Uterus (tissue), 3 donors: ENCODE measurements at regions not wholly inside any gene's neighbourhood (a gene's known extent, or its start where the extent isn't known, plus 50 kb on each side); places are given as distances from the start of the nearest gene placed in this dataset.

Experiments used
- DNase-seq, 2 donors: peaks; one replicate each; pipeline ENCODE4 v3.0.0-alpha.2; 2019 to 2020
- H3K27ac ChIP-seq, 2 donors: fragments of 200-600 bp; sonication (generic); 1 replicate in 1 of 2; 2 replicates in 1 of 2; pipeline ENCODE4 v1.5.1; 2016 to 2018
- H3K27me3 ChIP-seq, 2 donors: fragments of 200-600 bp; sonication (generic); one replicate each; pipeline ENCODE4 v1.5.1; 2018 to 2019; ENCODE audit warnings: control low read depth in 1 of 2
- H3K36me3 ChIP-seq, 2 donors: fragments of 200-600 bp; sonication (generic); one replicate each; pipeline ENCODE4 v1.5.1; 2019; ENCODE audit warnings: control low read depth in 1 of 2
- H3K4me1 ChIP-seq, 2 donors: fragments of 200-600 bp; sonication (generic); one replicate each; pipeline ENCODE4 v1.5.1; 2018 to 2019; ENCODE audit warnings: control low read depth in 1 of 2
- H3K4me3 ChIP-seq, 2 donors: fragments of 200-600 bp; sonication (generic); 1 replicate in 1 of 2; 2 replicates in 1 of 2; pipeline ENCODE4 v1.5.1; 2018 to 2019; ENCODE audit warnings: mild to moderate bottlenecking in 1 of 2
- H3K9me3 ChIP-seq, 2 donors: fragments of 200-600 bp; sonication (generic); one replicate each; pipeline ENCODE4 v1.5.1; 2019; ENCODE audit warnings: control low read depth in 1 of 2
- POLR2A ChIP-seq, 2 donors: fragments of 450-650 bp; IDR thresholded peaks; one replicate each; pipeline ENCODE4 v1.6.1; 2016; ENCODE audit warnings: antibody characterized with exemption in 2 of 2, mild to moderate bottlenecking in 1 of 2, moderate library complexity in 1 of 2
- intact Hi-C: fragments of 100-400 bp; cut with DNase I; formaldehyde crosslinking; loops from one replicate; pipeline ENCODE4 v1.15.1; 2023; ENCODE audit warnings: low total_unique reads
- TF ChIP-seq, protein P1 (sequence below), 4 experiments: fragments of 200-600 bp in 2 of 4; fragments of 450-650 bp in 2 of 4; sonication (generic) in 2 of 4; IDR thresholded peaks; one replicate each; pipeline ENCODE4 v1.5.1; 2016 to 2019; ENCODE audit warnings: antibody characterized with exemption in 4 of 4, mild to moderate bottlenecking in 2 of 4, moderate library complexity in 1 of 4
- donor health status: DM: yes; HTN: yes; CAD: no.

DNA sequence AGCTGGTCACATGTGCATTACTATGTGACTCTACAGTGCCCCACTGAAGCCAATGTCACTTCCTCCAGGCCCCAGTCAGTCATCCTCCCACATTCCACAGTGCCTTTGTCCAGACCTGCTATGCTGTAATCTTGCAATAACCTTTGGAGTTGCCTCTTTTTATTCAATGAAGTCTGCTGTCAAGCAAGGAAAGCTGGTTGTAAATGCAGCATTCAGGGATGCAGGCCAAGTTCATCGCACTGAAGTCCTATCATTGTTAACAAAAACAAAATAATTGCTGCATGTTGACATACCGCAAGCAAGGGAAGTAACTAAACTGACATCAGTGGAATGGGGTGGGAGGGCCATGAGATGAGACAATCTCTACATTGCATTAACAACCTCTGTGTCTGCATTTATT lies 131.2 kb upstream of the CDYL start:
- DNase-seq, result no peak

DNA sequence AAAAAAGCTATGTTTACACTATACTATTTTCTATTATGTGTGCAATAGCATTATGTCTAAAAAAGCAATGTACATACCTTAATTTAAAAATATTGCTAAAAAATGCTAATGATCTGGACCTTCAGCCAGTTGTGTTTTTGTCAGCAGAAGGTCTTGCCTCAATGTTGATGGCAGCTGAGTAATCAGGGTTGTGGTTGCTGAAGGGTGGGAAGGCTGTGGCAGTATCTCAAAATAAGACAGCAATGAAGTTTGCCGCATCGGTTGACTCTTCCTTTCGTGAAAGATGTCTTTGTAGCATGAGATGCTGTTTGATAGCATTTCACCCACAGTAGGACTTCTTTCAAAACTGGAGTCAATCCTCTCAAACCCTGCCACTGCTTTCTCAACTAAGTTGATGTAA lies 134.7 kb upstream of the CDYL start:
- no peaks in the 10 kb centered on the region for H3K9me3 ChIP-seq
- H3K27ac ChIP-seq, result no peak overlapping the region
- H3K27me3 ChIP-seq, result no peaks in the 10 kb centered on the region
- H3K36me3 ChIP-seq, result no peaks in the 10 kb centered on the region
- TF ChIP-seq, protein P1, sequence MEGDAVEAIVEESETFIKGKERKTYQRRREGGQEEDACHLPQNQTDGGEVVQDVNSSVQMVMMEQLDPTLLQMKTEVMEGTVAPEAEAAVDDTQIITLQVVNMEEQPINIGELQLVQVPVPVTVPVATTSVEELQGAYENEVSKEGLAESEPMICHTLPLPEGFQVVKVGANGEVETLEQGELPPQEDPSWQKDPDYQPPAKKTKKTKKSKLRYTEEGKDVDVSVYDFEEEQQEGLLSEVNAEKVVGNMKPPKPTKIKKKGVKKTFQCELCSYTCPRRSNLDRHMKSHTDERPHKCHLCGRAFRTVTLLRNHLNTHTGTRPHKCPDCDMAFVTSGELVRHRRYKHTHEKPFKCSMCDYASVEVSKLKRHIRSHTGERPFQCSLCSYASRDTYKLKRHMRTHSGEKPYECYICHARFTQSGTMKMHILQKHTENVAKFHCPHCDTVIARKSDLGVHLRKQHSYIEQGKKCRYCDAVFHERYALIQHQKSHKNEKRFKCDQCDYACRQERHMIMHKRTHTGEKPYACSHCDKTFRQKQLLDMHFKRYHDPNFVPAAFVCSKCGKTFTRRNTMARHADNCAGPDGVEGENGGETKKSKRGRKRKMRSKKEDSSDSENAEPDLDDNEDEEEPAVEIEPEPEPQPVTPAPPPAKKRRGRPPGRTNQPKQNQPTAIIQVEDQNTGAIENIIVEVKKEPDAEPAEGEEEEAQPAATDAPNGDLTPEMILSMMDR (IDR thresholded peaks at IDR 0.05), result no peak
- no peak for TF ChIP-seq POLR2A (IDR thresholded peaks at IDR 0.05)
- no peak overlapping the region for H3K4me3 ChIP-seq
- H3K4me1 ChIP-seq, result no peaks in the 10 kb centered on the region
- intact Hi-C loops, result no loop called here
- DNase-seq, result no peak

More for the DNA sequence above, 131.2 kb upstream of the CDYL start:
- Histone ChIP-seq H3K4me3 (no peak overlapping the region), H3K36me3 (no peaks in the 10 kb centered on the region), H3K4me1 (no peaks in the 10 kb centered on the region), H3K9me3 (no peaks in the 10 kb centered on the region), H3K27ac (no peak overlapping the region), H3K27me3 (no peaks in the 10 kb centered on the region)
- TF ChIP-seq POLR2A (IDR thresholded peaks at IDR 0.05), result no peak
- TF ChIP-seq, protein P1 (IDR thresholded peaks at IDR 0.05), result no peak
- intact Hi-C loops, result no loop called here

GRCh38 chr6:4640139-4640538 lies 136.1 kb upstream of the CDYL start:
- Histone ChIP-seq H3K27ac (no peak overlapping the region), H3K4me1 (no peaks in the 10 kb centered on the region), H3K27me3 (no peaks in the 10 kb centered on the region), H3K4me3 (no peak overlapping the region), H3K36me3 (no peaks in the 10 kb centered on the region), H3K9me3 (no peaks in the 10 kb centered on the region)
- DNase-seq, result no peak
- intact Hi-C loops, result no loop called here
- TF ChIP-seq, protein P1 (IDR thresholded peaks at IDR 0.05), result no peak
- TF ChIP-seq POLR2A (IDR thresholded peaks at IDR 0.05), result no peak

GRCh38 chr6:4638641-4639040 lies 137.6 kb upstream of the CDYL start:
- H3K36me3 ChIP-seq, result no peaks in the 10 kb centered on the region
- intact Hi-C loops, result no loop called here
- no peak for TF ChIP-seq POLR2A (IDR thresholded peaks at IDR 0.05)
- TF ChIP-seq, protein P1 (IDR thresholded peaks at IDR 0.05), result no peak
- no peak overlapping the region for H3K27ac ChIP-seq
- H3K4me3 ChIP-seq, result no peak overlapping the region
- no peaks in the 10 kb centered on the region for H3K9me3 ChIP-seq
- no peak for DNase-seq
- no peaks in the 10 kb centered on the region for H3K4me1 ChIP-seq
- no peaks in the 10 kb centered on the region for H3K27me3 ChIP-seq

GRCh38 chr6:4637691-4638433 lies 138.3 kb upstream of the CDYL start:
- H3K36me3 ChIP-seq, result no peaks in the 10 kb centered on the region
- intact Hi-C loops, result no loop called here
- no peak overlapping the region for H3K4me3 ChIP-seq
- no peaks in the 10 kb centered on the region for H3K27me3 ChIP-seq
- H3K27ac ChIP-seq, result no peak overlapping the region
- no peak for DNase-seq
- no peaks in the 10 kb centered on the region for H3K9me3 ChIP-seq
- H3K4me1 ChIP-seq, result no peaks in the 10 kb centered on the region
- no peak for TF ChIP-seq POLR2A (IDR thresholded peaks at IDR 0.05)
- TF ChIP-seq, protein P1 (IDR thresholded peaks at IDR 0.05), result no peak
